ENCODE measurements at regions not wholly inside any gene's neighbourhood (a gene's known extent, or its start where the extent isn't known, plus 50 kb on each side); places are given as distances from the start of the nearest gene placed in this dataset.

GRCh38 chr5:163908253-163908652 lies 402.8 kb downstream of the MAT2B start:
- in situ Hi-C loops (cut with HindIII; ENCODE audit: extremely low pct_ligation_motif_present, low pct_unique_long_range_greater_than_20kb) (no loop called here), intact Hi-C loops (cut with micrococcal nuclease; ENCODE audit: unreplicated experiment) (no loop called here)
- Histone ChIP-seq H3K36me3 (replicated peaks in 1 of 2; ENCODE audit: control insufficient read depth in 1 of 2, insufficient read depth in 2 of 2, low read length in 2 of 2) (no peaks in the 10 kb centered on the region), H4K20me1 (ENCODE audit: insufficient read depth, low read length) (no peaks in the 10 kb centered on the region), H2AFZ (ENCODE audit: low read length) (no peak overlapping the region), H3K4me2 (ENCODE audit: low read depth, low read length) (no peak overlapping the region), H3K4me1 (ENCODE audit: insufficient read depth, low read length) (no peaks in the 10 kb centered on the region), H3K27me3 (ENCODE audit: control insufficient read depth in 1 of 2, insufficient read depth in 2 of 2, low read length in 2 of 2) (no peaks in the 10 kb centered on the region), H3K79me2 (ENCODE audit: insufficient read depth, low read length) (no peaks in the 10 kb centered on the region), H3K9ac (ENCODE audit: insufficient read depth, low read depth, low read length) (no peak overlapping the region), H3K9me3 (ENCODE audit: low read length) (peaks cover 5% of the 10 kb centered on the region; the same call in 1 of the 2 replicates), H3K27ac (ENCODE audit: extremely low read length, insufficient read depth, low read length) (no peak overlapping the region), H3K4me3 (replicated peaks in 1 of 3; ENCODE audit: insufficient read depth in 1 of 3, low read depth in 2 of 3, low read length in 3 of 3) (no peak overlapping the region)
- no peak for FAIRE-seq
- WGBS (ENCODE audit: low lambda C conversion rate), result 4% methylated on average over 3 of the region's 3 CpGs
- BruUV-seq (replicated peaks), result no TSS peak
- DNase-seq (ENCODE audit: low spot score), result no peak
- CTCF ChIA-PET (ENCODE audit: low intra/inter-chr PET ratio, low total read pairs), result no interaction called here
- no peak for ATAC-seq
- POLR2A ChIA-PET, result no interaction called here
- TF ChIP-seq MAFK (conservative IDR thresholded peaks at IDR 0.05 in 1 of 2, IDR thresholded peaks at IDR 0.05 in 1 of 2; ENCODE audit: low read length in 2 of 2), result peak; percentile 3 to 16; a peak in 1 of 4 replicates
- no peak for TF ChIP-seq KIAA2018 (CRISPR knock-in tag; IDR thresholded peaks at IDR 0.05; ENCODE audit: borderline replicate concordance)
